ENCODE measurements at regions not wholly inside any gene's neighbourhood (a gene's known extent, or its start where the extent isn't known, plus 50 kb on each side); places are given as distances from the start of the nearest gene placed in this dataset.
A peak's percentile ranks its signal among the peaks of the same experiment; 100 is the strongest.

DNA sequence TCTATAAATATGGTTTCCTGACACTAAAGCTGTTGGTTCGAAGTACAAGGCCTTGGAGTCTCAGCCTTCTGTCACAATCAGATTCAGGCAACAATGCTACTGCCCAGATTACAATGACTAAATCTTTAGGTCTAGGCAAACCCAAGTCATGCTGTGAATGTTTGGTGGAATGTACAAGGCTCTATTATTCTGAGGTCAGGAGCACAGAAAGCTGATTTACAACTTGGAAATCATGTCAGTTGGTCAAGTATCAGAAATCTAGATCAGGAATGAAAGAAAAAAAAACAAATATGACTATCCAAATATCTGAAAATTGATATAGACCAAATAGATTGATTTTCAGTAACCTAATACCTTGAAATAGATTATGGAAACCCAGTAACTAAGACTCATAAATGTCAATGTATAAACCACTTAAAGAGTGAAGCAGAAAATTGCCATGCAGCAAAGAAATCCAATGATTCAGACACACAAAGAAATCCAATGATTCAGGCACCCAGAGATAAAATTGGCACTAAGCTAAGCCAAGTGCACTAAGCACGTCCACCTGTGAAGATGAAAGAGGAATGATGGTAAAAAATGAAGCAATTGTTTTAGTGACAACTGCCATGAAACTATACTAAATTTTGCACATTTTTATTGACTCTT is 588.0 kb upstream of the TUSC1 start:
- Histone ChIP-seq H3K36me3 (replicated peaks in 1 of 2; ENCODE audit: control insufficient read depth in 1 of 2, insufficient read depth in 2 of 2, low read length in 1 of 2) (no peaks in the 10 kb centered on the region), H2AFZ (ENCODE audit: low read depth) (peak overlapping the region; percentile 4; the same call in 1 of the 2 replicates), H3K9me2 (no peaks in the 10 kb centered on the region), H4K20me1 (ENCODE audit: insufficient read depth) (no peaks in the 10 kb centered on the region), H3K27me3 (ENCODE audit: insufficient read depth) (no peaks in the 10 kb centered on the region), H3K4me2 (no peak overlapping the region; the same call in 1 of the 2 replicates), H3K9me3 (no peaks in the 10 kb centered on the region), H3F3A (replicated peaks; ENCODE audit: insufficient read depth) (peaks cover 54% of the 10 kb centered on the region), H3K4me1 (ENCODE audit: control insufficient read depth in 1 of 2, insufficient read depth in 2 of 2, low read depth in 1 of 2, low read length in 1 of 2) (peaks cover 0 to 35% of the 10 kb centered on the region in 2 experiments; a peak in 3 of 4 replicates), H3K4me3 (ENCODE audit: low read depth in 2 of 2, low read length in 1 of 2) (no peak overlapping the region), H3K27ac (ENCODE audit: low read depth in 2 of 2, low read length in 1 of 2) (peak overlapping the region; percentile 79 to 99; a peak in 3 of 4 replicates), H3K79me2 (ENCODE audit: insufficient read depth) (no peaks in the 10 kb centered on the region), H3K9ac (peak overlapping the region; percentile 41; the same call in 1 of the 2 replicates)
- CTCF ChIA-PET = no interaction called here
- WGBS (ENCODE audit: low lambda C conversion rate) = 76% methylated on average over 2 of the region's 2 CpGs
- POLR2A ChIA-PET = no interaction called here
- TF ChIP-seq FOSL2 (IDR thresholded peaks at IDR 0.05; ENCODE audit: borderline replicate concordance, low read depth) (no peak), RAD21 (IDR thresholded peaks at IDR 0.05; ENCODE audit: low read length) (no peak), FOXM1 (IDR thresholded peaks at IDR 0.05; ENCODE audit: low read depth) (no peak), GATA2 (CRISPR knock-in tag; IDR thresholded peaks at IDR 0.05) (no peak), RXRA (IDR thresholded peaks at IDR 0.05; ENCODE audit: borderline replicate concordance, low read depth) (no peak), MEF2A (IDR thresholded peaks at IDR 0.05; ENCODE audit: borderline replicate concordance, low read depth) (no peak), MXI1 (IDR thresholded peaks at IDR 0.05; ENCODE audit: low read depth, low read length) (no peak), NFIC (IDR thresholded peaks at IDR 0.05; ENCODE audit: borderline replicate concordance) (no peak), CHD2 (IDR thresholded peaks at IDR 0.05; ENCODE audit: low read length, partially characterized antibody) (no peak), NRF1 (IDR thresholded peaks at IDR 0.05; ENCODE audit: low read depth, low read length) (no peak), POLR2AphosphoS5 (IDR thresholded peaks at IDR 0.05; ENCODE audit: low read depth, low read length) (no peak)
- TF ChIP-seq, protein P1, sequence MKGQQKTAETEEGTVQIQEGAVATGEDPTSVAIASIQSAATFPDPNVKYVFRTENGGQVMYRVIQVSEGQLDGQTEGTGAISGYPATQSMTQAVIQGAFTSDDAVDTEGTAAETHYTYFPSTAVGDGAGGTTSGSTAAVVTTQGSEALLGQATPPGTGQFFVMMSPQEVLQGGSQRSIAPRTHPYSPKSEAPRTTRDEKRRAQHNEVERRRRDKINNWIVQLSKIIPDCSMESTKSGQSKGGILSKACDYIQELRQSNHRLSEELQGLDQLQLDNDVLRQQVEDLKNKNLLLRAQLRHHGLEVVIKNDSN (IDR thresholded peaks at IDR 0.05; ENCODE audit: borderline replicate concordance, low read depth) = no peak
- TF ChIP-seq, protein P2, sequence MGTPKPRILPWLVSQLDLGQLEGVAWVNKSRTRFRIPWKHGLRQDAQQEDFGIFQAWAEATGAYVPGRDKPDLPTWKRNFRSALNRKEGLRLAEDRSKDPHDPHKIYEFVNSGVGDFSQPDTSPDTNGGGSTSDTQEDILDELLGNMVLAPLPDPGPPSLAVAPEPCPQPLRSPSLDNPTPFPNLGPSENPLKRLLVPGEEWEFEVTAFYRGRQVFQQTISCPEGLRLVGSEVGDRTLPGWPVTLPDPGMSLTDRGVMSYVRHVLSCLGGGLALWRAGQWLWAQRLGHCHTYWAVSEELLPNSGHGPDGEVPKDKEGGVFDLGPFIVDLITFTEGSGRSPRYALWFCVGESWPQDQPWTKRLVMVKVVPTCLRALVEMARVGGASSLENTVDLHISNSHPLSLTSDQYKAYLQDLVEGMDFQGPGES (IDR thresholded peaks at IDR 0.05; ENCODE audit: low read depth, low read length) = no peak
- DNase-seq = no peak

DNA sequence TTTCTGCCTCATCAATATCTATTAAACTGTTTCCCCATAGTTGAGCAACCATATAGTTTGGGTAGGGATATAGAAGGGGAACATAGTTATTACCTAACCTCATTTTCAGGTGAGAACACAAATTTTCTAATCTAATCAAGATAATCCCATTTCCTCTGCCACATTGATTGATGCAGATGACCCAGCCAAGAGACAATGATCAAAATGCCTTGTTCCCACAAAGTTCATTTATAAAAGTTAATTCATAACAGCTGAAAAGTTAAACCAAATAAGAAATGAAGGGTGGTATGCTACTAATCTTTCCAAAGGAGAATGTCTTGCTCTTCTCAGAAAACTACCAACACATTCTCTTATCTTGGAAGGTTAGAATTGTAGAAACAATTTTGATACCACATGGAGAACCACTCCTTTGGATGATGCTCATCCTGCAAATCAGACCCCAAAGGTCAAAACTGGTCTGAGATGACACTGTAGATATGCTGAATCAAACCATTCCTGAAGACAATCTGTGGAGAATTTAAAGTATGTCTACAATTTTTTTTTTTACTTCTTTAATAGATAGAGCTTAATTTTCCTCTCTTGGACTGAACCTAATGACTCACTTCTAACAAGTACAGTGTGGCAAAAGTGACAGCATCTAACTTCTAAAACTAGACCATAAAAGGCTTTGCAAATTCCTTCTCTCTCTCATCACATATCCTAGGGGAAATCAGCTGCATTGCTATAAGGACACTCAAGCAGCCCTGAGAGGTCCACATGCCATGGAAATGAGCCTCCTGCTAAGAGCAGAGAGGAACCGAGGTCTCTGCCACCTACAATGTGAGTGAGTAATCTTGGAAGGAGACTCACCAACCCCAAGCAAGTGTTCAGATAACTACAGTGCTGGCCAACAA is 586.7 kb upstream of the TUSC1 start:
- POLR2A ChIA-PET = no interaction called here
- TF ChIP-seq EZH2phosphoT487 (IDR thresholded peaks at IDR 0.05; ENCODE audit: borderline replicate concordance, low read depth) (no peak), RAD21 (IDR thresholded peaks at IDR 0.05; ENCODE audit: low read length) (no peak), YY1 (IDR thresholded peaks at IDR 0.05; ENCODE audit: low read depth) (no peak), MXI1 (IDR thresholded peaks at IDR 0.05; ENCODE audit: low read depth, low read length) (no peak), MEF2A (IDR thresholded peaks at IDR 0.05; ENCODE audit: borderline replicate concordance, low read depth) (0 out of 2 replicates have a peak, but pooled peaks have one; percentile 51), FOSL2 (IDR thresholded peaks at IDR 0.05; ENCODE audit: borderline replicate concordance, low read depth) (peak; percentile 72), NFIC (IDR thresholded peaks at IDR 0.05; ENCODE audit: borderline replicate concordance) (peak; percentile 58), POLR2AphosphoS5 (IDR thresholded peaks at IDR 0.05; ENCODE audit: low read depth, low read length) (0 out of 2 replicates have a peak, but pooled peaks have one; percentile 2), RCOR1 (IDR thresholded peaks at IDR 0.05; ENCODE audit: low read length) (no peak)
- TF ChIP-seq, protein P3, sequence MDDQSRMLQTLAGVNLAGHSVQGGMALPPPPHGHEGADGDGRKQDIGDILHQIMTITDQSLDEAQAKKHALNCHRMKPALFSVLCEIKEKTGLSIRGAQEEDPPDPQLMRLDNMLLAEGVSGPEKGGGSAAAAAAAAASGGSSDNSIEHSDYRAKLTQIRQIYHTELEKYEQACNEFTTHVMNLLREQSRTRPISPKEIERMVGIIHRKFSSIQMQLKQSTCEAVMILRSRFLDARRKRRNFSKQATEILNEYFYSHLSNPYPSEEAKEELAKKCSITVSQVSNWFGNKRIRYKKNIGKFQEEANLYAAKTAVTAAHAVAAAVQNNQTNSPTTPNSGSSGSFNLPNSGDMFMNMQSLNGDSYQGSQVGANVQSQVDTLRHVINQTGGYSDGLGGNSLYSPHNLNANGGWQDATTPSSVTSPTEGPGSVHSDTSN (IDR thresholded peaks at IDR 0.05) = peak; percentile 86
- TF ChIP-seq, protein P4, sequence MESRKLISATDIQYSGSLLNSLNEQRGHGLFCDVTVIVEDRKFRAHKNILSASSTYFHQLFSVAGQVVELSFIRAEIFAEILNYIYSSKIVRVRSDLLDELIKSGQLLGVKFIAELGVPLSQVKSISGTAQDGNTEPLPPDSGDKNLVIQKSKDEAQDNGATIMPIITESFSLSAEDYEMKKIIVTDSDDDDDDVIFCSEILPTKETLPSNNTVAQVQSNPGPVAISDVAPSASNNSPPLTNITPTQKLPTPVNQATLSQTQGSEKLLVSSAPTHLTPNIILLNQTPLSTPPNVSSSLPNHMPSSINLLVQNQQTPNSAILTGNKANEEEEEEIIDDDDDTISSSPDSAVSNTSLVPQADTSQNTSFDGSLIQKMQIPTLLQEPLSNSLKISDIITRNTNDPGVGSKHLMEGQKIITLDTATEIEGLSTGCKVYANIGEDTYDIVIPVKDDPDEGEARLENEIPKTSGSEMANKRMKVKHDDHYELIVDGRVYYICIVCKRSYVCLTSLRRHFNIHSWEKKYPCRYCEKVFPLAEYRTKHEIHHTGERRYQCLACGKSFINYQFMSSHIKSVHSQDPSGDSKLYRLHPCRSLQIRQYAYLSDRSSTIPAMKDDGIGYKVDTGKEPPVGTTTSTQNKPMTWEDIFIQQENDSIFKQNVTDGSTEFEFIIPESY (IDR thresholded peaks at IDR 0.05; ENCODE audit: borderline replicate concordance, low read depth) = 0 out of 2 replicates have a peak, but pooled peaks have one; percentile 22

More for the DNA sequence above, 586.7 kb upstream of the TUSC1 start:
- Histone ChIP-seq H3K4me3 (ENCODE audit: low read depth in 2 of 2, low read length in 1 of 2) (no peak overlapping the region), H3K27ac (ENCODE audit: low read depth in 2 of 2, low read length in 1 of 2) (peak overlapping the region; percentile 79 to 99; a peak in 3 of 4 replicates), H3K9ac (peak overlapping the region; percentile 41; the same call in 1 of the 2 replicates), H3K9me3 (no peaks in the 10 kb centered on the region), H3K79me2 (ENCODE audit: insufficient read depth) (no peaks in the 10 kb centered on the region), H3K27me3 (ENCODE audit: insufficient read depth) (no peaks in the 10 kb centered on the region), H3K4me1 (ENCODE audit: control insufficient read depth in 1 of 2, insufficient read depth in 2 of 2, low read depth in 1 of 2, low read length in 1 of 2) (peaks cover 0 to 46% of the 10 kb centered on the region in 2 experiments; a peak in 3 of 4 replicates), H3K4me2 (peak overlapping the region; percentile 49; the same call in 1 of the 2 replicates), H3K9me2 (no peaks in the 10 kb centered on the region), H3F3A (replicated peaks; ENCODE audit: insufficient read depth) (peaks cover 67% of the 10 kb centered on the region), H2AFZ (ENCODE audit: low read depth) (peak overlapping the region; percentile 37; the same call in 1 of the 2 replicates), H4K20me1 (ENCODE audit: insufficient read depth) (no peaks in the 10 kb centered on the region), H3K36me3 (replicated peaks in 1 of 2; ENCODE audit: control insufficient read depth in 1 of 2, insufficient read depth in 2 of 2, low read length in 1 of 2) (no peaks in the 10 kb centered on the region)
- 0% methylated on average over 1 of the region's 1 CpG for WGBS (ENCODE audit: low lambda C conversion rate)
- CTCF ChIA-PET = no interaction called here
- DNase-seq = no peak

All from SK-N-SH (cell line).